Epithelial cell of esophagus (primary cell): ENCODE measurements at regions not wholly inside any gene's neighbourhood (a gene's known extent, or its start where the extent isn't known, plus 50 kb on each side); places are given as distances from the start of the nearest gene placed in this dataset.
"Not testable (repeated sequence)": the region's sequence is repeated elsewhere in the genome, so short reads cannot be mapped to it uniquely, and the experiment has no call there.

Experiments
- DNase-seq: peaks from one replicate; pipeline ENCODE4 v3.0.0; 2010; ENCODE audit warnings: low read depth
- H3K4me3 ChIP-seq: 2 replicates; pipeline ENCODE4 v1.5.1; 2011; ENCODE audit warnings: mild to moderate bottlenecking, low read length, control low read depth
- TF ChIP-seq, protein P1 (sequence below): IDR thresholded peaks from 2 replicates; pipeline ENCODE4 v1.5.1; 2011; ENCODE audit warnings: low read depth, mild to moderate bottlenecking, low read length, control low read depth, inconsistent platforms; ENCODE audit not compliant: insufficient read depth; ENCODE audit errors: missing control alignments

DNA sequence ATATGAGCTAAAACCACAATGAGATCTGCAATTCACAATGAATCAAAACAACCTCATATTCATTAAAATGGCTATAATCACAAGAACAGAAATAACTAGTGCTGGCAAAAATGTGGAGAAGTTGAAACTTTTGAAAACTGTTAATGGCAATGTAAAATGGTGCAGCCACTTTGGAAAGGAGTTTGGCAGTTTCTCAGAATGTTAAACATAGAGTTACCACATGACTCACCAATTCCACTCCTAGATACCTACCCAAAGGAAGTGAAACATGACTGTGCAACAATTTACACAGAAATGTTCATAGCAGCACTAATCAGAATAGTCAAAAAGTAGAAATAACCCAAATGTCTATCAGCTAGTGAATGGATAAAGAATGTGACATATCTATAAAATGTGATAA, 862.2 kb downstream of the DTWD2 start:
- TF ChIP-seq, protein P1, sequence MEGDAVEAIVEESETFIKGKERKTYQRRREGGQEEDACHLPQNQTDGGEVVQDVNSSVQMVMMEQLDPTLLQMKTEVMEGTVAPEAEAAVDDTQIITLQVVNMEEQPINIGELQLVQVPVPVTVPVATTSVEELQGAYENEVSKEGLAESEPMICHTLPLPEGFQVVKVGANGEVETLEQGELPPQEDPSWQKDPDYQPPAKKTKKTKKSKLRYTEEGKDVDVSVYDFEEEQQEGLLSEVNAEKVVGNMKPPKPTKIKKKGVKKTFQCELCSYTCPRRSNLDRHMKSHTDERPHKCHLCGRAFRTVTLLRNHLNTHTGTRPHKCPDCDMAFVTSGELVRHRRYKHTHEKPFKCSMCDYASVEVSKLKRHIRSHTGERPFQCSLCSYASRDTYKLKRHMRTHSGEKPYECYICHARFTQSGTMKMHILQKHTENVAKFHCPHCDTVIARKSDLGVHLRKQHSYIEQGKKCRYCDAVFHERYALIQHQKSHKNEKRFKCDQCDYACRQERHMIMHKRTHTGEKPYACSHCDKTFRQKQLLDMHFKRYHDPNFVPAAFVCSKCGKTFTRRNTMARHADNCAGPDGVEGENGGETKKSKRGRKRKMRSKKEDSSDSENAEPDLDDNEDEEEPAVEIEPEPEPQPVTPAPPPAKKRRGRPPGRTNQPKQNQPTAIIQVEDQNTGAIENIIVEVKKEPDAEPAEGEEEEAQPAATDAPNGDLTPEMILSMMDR: no peak
- peak; percentile 3 for DNase-seq
- no peak overlapping the region for H3K4me3 ChIP-seq

DNA sequence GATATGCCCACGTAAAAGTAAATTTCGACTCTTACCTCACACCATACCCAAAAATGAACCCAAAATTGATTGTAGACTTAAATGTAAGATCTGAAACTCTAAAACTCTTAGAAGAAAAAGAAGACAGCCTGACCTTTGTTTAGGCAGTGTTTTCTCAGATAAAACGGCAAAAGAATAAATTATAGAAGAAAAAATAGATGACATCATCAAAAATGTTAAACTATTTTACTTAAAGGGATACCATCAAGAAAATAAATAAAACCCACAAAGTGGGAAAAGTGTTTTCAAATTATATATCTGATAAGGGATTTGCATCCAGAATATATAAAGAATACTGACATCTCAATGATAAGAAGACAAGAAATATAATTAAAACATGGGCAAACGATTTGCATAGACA, 862.7 kb downstream of the DTWD2 start:
- DNase-seq: no peak
- TF ChIP-seq, protein P1: no peak
- no peak overlapping the region for H3K4me3 ChIP-seq

DNA sequence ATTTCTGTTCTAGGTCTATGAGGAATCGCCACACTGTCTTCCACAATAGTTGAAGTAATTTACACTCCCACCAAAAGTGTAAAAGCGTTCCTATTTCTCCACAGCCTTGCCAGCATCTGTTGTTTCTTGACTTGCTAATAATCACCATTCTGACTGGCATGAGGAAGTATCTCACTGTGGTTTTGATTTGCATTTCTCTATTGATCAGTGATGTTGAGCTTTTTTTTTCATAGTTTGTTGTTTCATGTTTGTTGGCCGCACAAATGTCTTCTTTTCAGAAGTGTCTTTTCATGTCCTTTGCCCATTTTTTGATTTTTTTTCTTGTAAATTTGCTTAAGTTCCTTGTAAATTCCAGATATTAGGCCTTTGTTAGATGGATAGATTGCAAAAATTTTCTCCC, 867.1 kb downstream of the DTWD2 start:
- TF ChIP-seq, protein P1: no peak
- H3K4me3 ChIP-seq: no peak overlapping the region
- no peak for DNase-seq

- TF ChIP-seq, protein P1: no peak
- no peak overlapping the region for H3K4me3 ChIP-seq
- DNase-seq: peak; percentile 4
Observed at GRCh38 chr5:118115791-118116190, 872.6 kb downstream of the DTWD2 start.

DNA sequence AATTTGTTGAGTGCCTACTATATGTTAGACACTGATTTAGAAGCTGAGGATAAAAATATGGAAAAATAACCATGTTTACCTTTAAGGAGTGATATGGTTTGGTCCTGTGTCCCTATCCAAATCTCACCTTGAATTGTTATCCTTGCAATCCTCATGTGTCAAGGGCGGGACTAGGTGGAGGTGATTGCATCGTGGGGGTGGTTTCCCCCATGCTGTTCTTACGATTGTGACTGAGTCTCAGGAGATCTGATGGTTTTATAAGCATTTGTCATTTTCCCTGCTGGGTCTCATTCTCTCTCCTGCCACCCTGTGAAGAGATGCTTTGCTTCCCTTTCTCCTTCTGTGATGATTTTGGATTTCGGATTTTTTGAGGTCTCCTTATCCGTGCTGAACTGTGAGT, 876.4 kb downstream of the DTWD2 start:
- H3K4me3 ChIP-seq: no peak overlapping the region
- TF ChIP-seq, protein P1: no peak
- no peak for DNase-seq

- H3K4me3 ChIP-seq, DNase-seq: not testable (repeated sequence)
Observed at GRCh38 chr5:118107246-118107645, 881.1 kb downstream of the DTWD2 start.

- no peak overlapping the region for H3K4me3 ChIP-seq
- TF ChIP-seq, protein P1: no peak
- no peak for DNase-seq
Observed at GRCh38 chr5:118098716-118099115, 889.6 kb downstream of the DTWD2 start.

- TF ChIP-seq, protein P1: no peak
- no peak for DNase-seq
- H3K4me3 ChIP-seq: no peak overlapping the region
Observed at GRCh38 chr5:118095115-118095514, 893.2 kb downstream of the DTWD2 start.
